M059J (cell line): ENCODE measurements at regions not wholly inside any gene's neighbourhood (a gene's known extent, or its start where the extent isn't known, plus 50 kb on each side); places are given as distances from the start of the nearest gene placed in this dataset.

Experiments used
- DNase-seq: peaks from one replicate; pipeline ENCODE4 v3.0.0-alpha.2; 2012; ENCODE audit warnings: low read depth

- DNase-seq, result no peak
These were observed 51.1 kb upstream of the ATP10B start for GRCh38 chr5:160903076-160903475.
